ENCODE measurements at regions not wholly inside any gene's neighbourhood (a gene's known extent, or its start where the extent isn't known, plus 50 kb on each side); places are given as distances from the start of the nearest gene placed in this dataset.

- intact Hi-C loops (cut with micrococcal nuclease; ENCODE audit: unreplicated experiment), result no loop called here
- no peaks in the 10 kb centered on the region for H3K79me2 ChIP-seq (ENCODE audit: insufficient read depth, low read length)
- BruUV-seq (replicated peaks), result no TSS peak
- DNase-seq (ENCODE audit: low spot score), result no peak
- H3K27me3 ChIP-seq (ENCODE audit: control insufficient read depth in 1 of 2, insufficient read depth in 2 of 2, low read length in 2 of 2), result no peaks in the 10 kb centered on the region
- ATAC-seq, result no peak
- H3K9me3 ChIP-seq (ENCODE audit: low read length), result peaks cover 73% of the 10 kb centered on the region
- FAIRE-seq, result no peak
- H2AFZ ChIP-seq (ENCODE audit: low read length), result no peak overlapping the region
- no peaks in the 10 kb centered on the region for H3K4me1 ChIP-seq (ENCODE audit: insufficient read depth, low read length)
- no peak overlapping the region for H3K27ac ChIP-seq (ENCODE audit: extremely low read length, insufficient read depth, low read length)
- no peak overlapping the region for H3K4me3 ChIP-seq (replicated peaks in 1 of 3; ENCODE audit: insufficient read depth in 1 of 3, low read depth in 2 of 3, low read length in 3 of 3)
- no peak overlapping the region for H3K9ac ChIP-seq (ENCODE audit: insufficient read depth, low read depth, low read length)
- H3K4me2 ChIP-seq (ENCODE audit: low read depth, low read length), result no peak overlapping the region
- POLR2A ChIA-PET, result no interaction called here
- in situ Hi-C loops (cut with HindIII; ENCODE audit: extremely low pct_ligation_motif_present, low pct_unique_long_range_greater_than_20kb), result no loop called here
- H3K36me3 ChIP-seq (replicated peaks in 1 of 2; ENCODE audit: control insufficient read depth in 1 of 2, insufficient read depth in 2 of 2, low read length in 2 of 2), result no peaks in the 10 kb centered on the region
- WGBS (ENCODE audit: low lambda C conversion rate), result 11% methylated on average over 3 of the region's 3 CpGs
- CTCF ChIA-PET (ENCODE audit: low intra/inter-chr PET ratio, low total read pairs), result no interaction called here
- no peaks in the 10 kb centered on the region for H4K20me1 ChIP-seq (ENCODE audit: insufficient read depth, low read length)
- TF ChIP-seq TFDP1 (CRISPR knock-in tag; IDR thresholded peaks at IDR 0.05; ENCODE audit: borderline replicate concordance) (no peak), TRAFD1 (CRISPR knock-in tag; IDR thresholded peaks at IDR 0.05; ENCODE audit: borderline replicate concordance) (no peak), ZNF616 (CRISPR knock-in tag; IDR thresholded peaks at IDR 0.05; ENCODE audit: low read depth) (no peak), ZNF644 (CRISPR knock-in tag; IDR thresholded peaks at IDR 0.05; ENCODE audit: low read depth) (no peak), SOX13 (IDR thresholded peaks at IDR 0.05) (no peak), SOX13 (CRISPR knock-in tag; conservative IDR thresholded peaks at IDR 0.05 in 1 of 2, IDR thresholded peaks at IDR 0.05 in 1 of 2) (no peak), MED13 (CRISPR knock-in tag; IDR thresholded peaks at IDR 0.05) (no peak), ZNF180 (CRISPR knock-in tag; IDR thresholded peaks at IDR 0.05; ENCODE audit: borderline replicate concordance, low read depth) (no peak), KDM5B (CRISPR knock-in tag; IDR thresholded peaks at IDR 0.05; ENCODE audit: borderline replicate concordance) (no peak), MAX (IDR thresholded peaks at IDR 0.05) (no peak), ZNF232 (CRISPR knock-in tag; IDR thresholded peaks at IDR 0.05; ENCODE audit: borderline replicate concordance) (no peak), ZBTB44 (CRISPR knock-in tag; IDR thresholded peaks at IDR 0.05) (no peak), ZNF563 (CRISPR knock-in tag; IDR thresholded peaks at IDR 0.05) (no peak), ZNF580 (CRISPR knock-in tag; IDR thresholded peaks at IDR 0.05; ENCODE audit: borderline replicate concordance, low read depth) (no peak), TFDP2 (CRISPR knock-in tag; IDR thresholded peaks at IDR 0.05) (no peak), KLF12 (CRISPR knock-in tag; IDR thresholded peaks at IDR 0.05; ENCODE audit: borderline replicate concordance) (no peak), CTCF (CRISPR knock-in tag; IDR thresholded peaks at IDR 0.05) (no peak), ZNF274 (CRISPR knock-in tag; IDR thresholded peaks at IDR 0.05) (no peak)
These were observed 118.9 kb upstream of the THSD7A start for GRCh38 chr7:11950942-11951341.

All from HepG2 (cell line).